ENCODE measurements at regions not wholly inside any gene's neighbourhood (a gene's known extent, or its start where the extent isn't known, plus 50 kb on each side); places are given as distances from the start of the nearest gene placed in this dataset.
A peak's percentile ranks its signal among the peaks of the same experiment; 100 is the strongest.

- no peaks in the 10 kb centered on the region for H3K36me3 ChIP-seq (ENCODE audit: insufficient read depth, low read length)
- peaks cover 74% of the 10 kb centered on the region for H3K27me3 ChIP-seq (ENCODE audit: control insufficient read depth, insufficient read depth, low read length)
- no peaks in the 10 kb centered on the region for H3K4me1 ChIP-seq (ENCODE audit: control insufficient read depth, insufficient read depth, low read length)
- no peak overlapping the region for H3K4me3 ChIP-seq (ENCODE audit: low read length)
- no peaks in the 10 kb centered on the region for H3K9me3 ChIP-seq (replicated peaks; ENCODE audit: low read length)
- H3K4me2 ChIP-seq (ENCODE audit: low read length) = no peak overlapping the region
- no peak overlapping the region for H3K9ac ChIP-seq (ENCODE audit: low read depth, low read length)
Measured at GRCh38 chr1:38787041-38787440, 72.5 kb downstream of the RRAGC start.

DNA sequence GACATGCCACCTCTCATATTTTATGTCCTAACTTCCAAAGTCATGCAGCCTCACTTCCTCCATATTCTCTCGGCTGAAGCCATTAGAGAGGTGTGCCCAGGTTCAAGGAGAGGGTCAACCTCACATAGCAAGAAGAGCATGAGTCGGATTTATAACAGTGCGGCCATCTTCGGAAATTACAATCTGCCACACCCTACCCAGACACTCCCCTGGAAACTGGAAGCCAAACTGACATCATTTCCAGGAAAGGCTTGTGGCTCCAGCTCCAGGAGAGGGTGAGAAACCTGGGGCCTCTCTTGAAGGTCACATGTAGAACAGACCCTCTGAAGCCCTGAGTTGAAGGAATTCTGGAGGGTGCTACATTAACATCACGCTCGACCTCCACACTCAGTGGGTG lies 73.5 kb downstream of the RRAGC start:
- no peaks in the 10 kb centered on the region for H3K4me1 ChIP-seq (ENCODE audit: control insufficient read depth, insufficient read depth, low read length)
- H3K27me3 ChIP-seq (ENCODE audit: control insufficient read depth, insufficient read depth, low read length) = peaks cover 80% of the 10 kb centered on the region
- H3K4me2 ChIP-seq (ENCODE audit: low read length) = no peak overlapping the region
- no peak overlapping the region for H3K9ac ChIP-seq (ENCODE audit: low read depth, low read length)
- H3K4me3 ChIP-seq (ENCODE audit: low read length) = no peak overlapping the region
- no peaks in the 10 kb centered on the region for H3K36me3 ChIP-seq (ENCODE audit: insufficient read depth, low read length)
- no peaks in the 10 kb centered on the region for H3K9me3 ChIP-seq (replicated peaks; ENCODE audit: low read length)

DNA sequence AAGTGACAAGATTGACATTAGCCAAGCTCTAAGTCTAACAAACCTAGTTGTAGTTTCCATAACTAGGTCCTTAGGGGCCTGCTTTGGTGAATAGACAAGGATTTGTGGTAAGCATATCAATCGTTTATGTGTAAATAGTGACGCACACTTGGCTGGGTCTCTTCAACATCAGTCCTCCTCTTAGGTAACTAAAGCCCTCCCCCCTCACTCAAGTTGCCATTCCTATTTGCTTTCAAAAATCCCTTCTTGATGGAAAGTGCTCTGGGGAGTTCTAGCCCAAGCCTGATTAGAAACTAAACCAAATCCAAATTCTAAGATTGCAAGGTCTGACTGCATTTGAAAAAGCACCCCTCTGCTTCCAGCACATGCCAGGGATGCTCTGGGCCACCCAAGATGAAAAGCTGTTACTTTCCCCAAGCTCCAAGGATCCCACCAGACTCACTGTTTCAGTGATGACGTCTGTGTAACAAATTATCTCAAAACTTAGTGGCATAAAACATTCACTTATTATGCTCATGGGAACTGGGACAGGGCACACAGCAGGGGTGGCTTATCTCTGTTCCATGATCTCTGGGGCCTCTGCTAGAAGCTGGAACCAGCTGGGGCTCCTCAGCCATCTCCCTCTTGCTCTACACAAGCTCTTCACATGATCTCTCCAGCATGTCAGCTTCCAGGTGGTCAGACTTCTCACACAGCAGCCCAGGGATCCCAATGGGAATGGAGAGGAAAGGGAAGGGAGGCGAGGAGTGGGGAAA lies 74.1 kb downstream of the RRAGC start:
- H3K36me3 ChIP-seq (ENCODE audit: insufficient read depth, low read length) = no peaks in the 10 kb centered on the region
- H3K27me3 ChIP-seq (ENCODE audit: control insufficient read depth, insufficient read depth, low read length) = peaks cover 75% of the 10 kb centered on the region
- H3K9me3 ChIP-seq (replicated peaks; ENCODE audit: low read length) = no peaks in the 10 kb centered on the region
- no peak overlapping the region for H3K9ac ChIP-seq (ENCODE audit: low read depth, low read length)
- no peaks in the 10 kb centered on the region for H3K4me1 ChIP-seq (ENCODE audit: control insufficient read depth, insufficient read depth, low read length)
- no peak overlapping the region for H3K4me2 ChIP-seq (ENCODE audit: low read length)
- H3K4me3 ChIP-seq (ENCODE audit: low read length) = no peak overlapping the region

DNA sequence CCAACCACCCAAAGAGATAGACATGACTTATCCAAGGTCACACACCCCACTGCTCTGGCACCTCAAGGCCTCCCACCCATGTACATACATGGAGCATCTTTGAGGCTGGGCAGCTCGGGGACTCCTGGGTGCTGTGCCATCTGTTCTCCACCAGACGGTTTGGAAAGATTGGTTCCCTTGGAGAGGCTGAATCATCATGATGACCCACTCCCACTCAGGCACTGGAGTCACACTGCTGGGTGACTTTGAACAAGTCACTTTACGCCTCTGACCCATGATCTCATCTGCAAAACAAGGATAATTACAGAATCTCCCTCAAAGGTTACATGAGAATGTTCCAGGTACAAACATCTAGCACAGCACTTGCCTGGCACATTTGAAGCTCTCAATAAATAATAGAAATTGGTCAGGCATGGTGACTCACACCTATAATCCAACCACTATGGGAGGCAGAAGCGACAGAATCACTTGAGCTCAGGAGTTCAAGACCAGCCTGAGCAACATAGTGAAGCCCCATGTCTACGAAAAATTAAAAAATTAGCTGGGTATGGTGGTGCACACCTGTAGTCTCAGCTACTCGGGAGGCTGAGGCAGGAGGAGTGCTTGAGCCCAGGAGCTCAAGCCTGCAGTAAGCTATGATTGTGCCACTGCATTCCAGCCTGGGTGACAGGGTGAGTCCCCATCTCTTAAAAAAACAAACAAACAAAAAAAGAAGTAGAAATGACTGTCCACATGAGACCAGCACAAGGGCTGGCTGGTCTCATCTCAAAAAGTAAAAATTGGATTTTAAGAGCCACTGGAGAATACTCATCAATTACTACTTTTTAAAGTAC lies 74.9 kb downstream of the RRAGC start:
- H3K4me1 ChIP-seq (ENCODE audit: control insufficient read depth, insufficient read depth, low read length) = no peaks in the 10 kb centered on the region
- no peaks in the 10 kb centered on the region for H3K36me3 ChIP-seq (ENCODE audit: insufficient read depth, low read length)
- H3K4me2 ChIP-seq (ENCODE audit: low read length) = no peak overlapping the region
- H3K4me3 ChIP-seq (ENCODE audit: low read length) = no peak overlapping the region
- no peaks in the 10 kb centered on the region for H3K9me3 ChIP-seq (replicated peaks; ENCODE audit: low read length)
- H3K27me3 ChIP-seq (ENCODE audit: control insufficient read depth, insufficient read depth, low read length) = peaks cover 69% of the 10 kb centered on the region
- no peak overlapping the region for H3K9ac ChIP-seq (ENCODE audit: low read depth, low read length)

DNA sequence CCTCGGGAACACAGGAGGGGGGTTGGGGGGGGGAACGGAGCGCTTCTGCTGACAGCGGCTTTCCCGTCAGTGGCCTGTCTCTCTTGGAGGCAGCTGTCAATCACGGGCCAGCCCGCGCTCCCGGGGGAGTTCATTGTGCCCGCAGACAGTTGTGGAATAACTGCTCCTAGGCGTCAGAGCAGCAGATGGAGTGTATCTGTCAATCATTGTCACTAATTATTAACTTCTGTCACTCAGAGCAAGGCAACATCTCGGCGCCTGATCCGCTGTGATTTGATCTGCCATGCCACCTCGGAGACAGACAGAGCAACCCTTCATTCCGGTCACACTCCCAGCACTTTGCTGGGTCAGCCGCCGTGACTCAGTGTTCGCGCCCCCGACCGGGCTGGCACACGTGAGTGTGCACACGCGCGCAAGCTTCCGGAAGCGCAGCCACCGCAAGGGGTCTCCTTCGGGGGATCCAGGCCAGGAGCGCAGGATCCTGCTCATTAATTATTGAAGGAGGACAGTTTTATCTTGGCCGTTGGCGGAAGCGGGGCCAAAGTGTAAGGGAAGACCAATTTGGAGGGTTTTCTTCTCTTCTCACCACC lies 75.8 kb downstream of the RRAGC start:
- Histone ChIP-seq H3K27me3 (ENCODE audit: control insufficient read depth, insufficient read depth, low read length) (peaks cover 59% of the 10 kb centered on the region), H3K4me2 (ENCODE audit: low read length) (peak overlapping the region; percentile 58), H3K9me3 (replicated peaks; ENCODE audit: low read length) (no peaks in the 10 kb centered on the region), H3K4me1 (ENCODE audit: control insufficient read depth, insufficient read depth, low read length) (no peaks in the 10 kb centered on the region), H3K36me3 (ENCODE audit: insufficient read depth, low read length) (no peaks in the 10 kb centered on the region), H3K4me3 (ENCODE audit: low read length) (no peak overlapping the region), H3K9ac (ENCODE audit: low read depth, low read length) (no peak overlapping the region)

DNA sequence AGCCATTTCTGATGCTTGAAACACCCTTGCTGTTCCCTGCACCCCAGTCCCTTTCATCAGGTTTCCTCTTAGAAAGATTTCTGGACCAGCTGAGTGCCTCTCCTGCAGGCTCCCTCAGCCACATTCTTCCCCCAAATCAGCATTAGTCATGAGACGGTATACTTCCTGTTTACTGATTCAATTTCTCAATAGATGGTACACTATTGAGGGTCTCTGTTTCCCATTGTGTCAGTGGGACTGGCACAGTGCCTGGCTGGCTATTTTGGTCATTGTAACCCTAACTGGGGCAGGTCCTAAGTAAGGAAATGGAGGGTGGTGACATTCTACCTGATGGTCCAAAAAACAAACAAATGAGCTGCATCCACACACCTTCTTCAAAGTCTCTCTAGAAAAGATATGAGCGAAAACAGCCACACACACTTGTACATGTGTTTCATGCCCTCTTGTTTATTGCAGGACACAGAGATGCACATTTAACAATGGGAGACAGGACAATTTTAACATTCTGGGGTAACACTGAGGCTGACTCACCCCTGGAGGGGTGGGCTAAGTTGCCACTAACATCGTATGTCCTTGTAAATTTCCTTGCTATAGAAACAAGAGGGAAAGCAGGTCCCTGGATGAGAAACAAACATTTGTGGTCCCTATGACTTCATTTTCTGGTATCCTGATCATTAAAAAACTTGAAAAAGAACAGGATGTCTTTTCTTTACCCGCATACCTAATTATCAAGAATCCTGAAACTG lies 77.5 kb downstream of the RRAGC start:
- no peaks in the 10 kb centered on the region for H3K4me1 ChIP-seq (ENCODE audit: control insufficient read depth, insufficient read depth, low read length)
- no peak overlapping the region for H3K4me2 ChIP-seq (ENCODE audit: low read length)
- H3K27me3 ChIP-seq (ENCODE audit: control insufficient read depth, insufficient read depth, low read length) = peaks cover 56% of the 10 kb centered on the region
- no peak overlapping the region for H3K9ac ChIP-seq (ENCODE audit: low read depth, low read length)
- no peaks in the 10 kb centered on the region for H3K36me3 ChIP-seq (ENCODE audit: insufficient read depth, low read length)
- no peak overlapping the region for H3K4me3 ChIP-seq (ENCODE audit: low read length)
- no peaks in the 10 kb centered on the region for H3K9me3 ChIP-seq (replicated peaks; ENCODE audit: low read length)

GRCh38 chr1:38780133-38780532 lies 79.4 kb downstream of the RRAGC start:
- H3K4me1 ChIP-seq (ENCODE audit: control insufficient read depth, insufficient read depth, low read length) = no peaks in the 10 kb centered on the region
- no peak overlapping the region for H3K4me2 ChIP-seq (ENCODE audit: low read length)
- H3K9me3 ChIP-seq (replicated peaks; ENCODE audit: low read length) = no peaks in the 10 kb centered on the region
- no peak overlapping the region for H3K9ac ChIP-seq (ENCODE audit: low read depth, low read length)
- H3K4me3 ChIP-seq (ENCODE audit: low read length) = no peak overlapping the region
- peaks cover 42% of the 10 kb centered on the region for H3K27me3 ChIP-seq (ENCODE audit: control insufficient read depth, insufficient read depth, low read length)
- no peaks in the 10 kb centered on the region for H3K36me3 ChIP-seq (ENCODE audit: insufficient read depth, low read length)

DNA sequence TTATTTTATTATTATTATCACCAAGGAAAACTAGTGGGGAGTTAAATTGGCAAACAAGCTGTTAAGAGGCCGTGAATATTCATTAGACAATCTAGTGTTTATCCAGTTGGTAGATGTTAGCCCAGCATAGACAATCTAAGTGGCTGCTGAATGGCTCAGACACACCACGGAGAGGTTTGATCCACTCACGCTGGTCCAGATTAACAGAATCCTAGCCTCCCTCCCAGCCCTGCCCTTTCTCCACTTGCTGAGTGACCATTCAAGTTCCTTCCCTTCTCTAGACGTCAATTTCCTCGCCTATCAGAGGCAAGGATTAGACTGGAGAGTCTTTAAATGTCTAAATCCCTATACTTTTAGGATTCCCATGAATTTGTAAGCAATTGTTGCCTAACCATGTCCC lies 80.1 kb downstream of the RRAGC start:
- no peak overlapping the region for H3K4me2 ChIP-seq (ENCODE audit: low read length)
- no peaks in the 10 kb centered on the region for H3K9me3 ChIP-seq (replicated peaks; ENCODE audit: low read length)
- no peak overlapping the region for H3K4me3 ChIP-seq (ENCODE audit: low read length)
- H3K36me3 ChIP-seq (ENCODE audit: insufficient read depth, low read length) = no peaks in the 10 kb centered on the region
- H3K9ac ChIP-seq (ENCODE audit: low read depth, low read length) = no peak overlapping the region
- H3K27me3 ChIP-seq (ENCODE audit: control insufficient read depth, insufficient read depth, low read length) = peaks cover 37% of the 10 kb centered on the region
- no peaks in the 10 kb centered on the region for H3K4me1 ChIP-seq (ENCODE audit: control insufficient read depth, insufficient read depth, low read length)

DNA sequence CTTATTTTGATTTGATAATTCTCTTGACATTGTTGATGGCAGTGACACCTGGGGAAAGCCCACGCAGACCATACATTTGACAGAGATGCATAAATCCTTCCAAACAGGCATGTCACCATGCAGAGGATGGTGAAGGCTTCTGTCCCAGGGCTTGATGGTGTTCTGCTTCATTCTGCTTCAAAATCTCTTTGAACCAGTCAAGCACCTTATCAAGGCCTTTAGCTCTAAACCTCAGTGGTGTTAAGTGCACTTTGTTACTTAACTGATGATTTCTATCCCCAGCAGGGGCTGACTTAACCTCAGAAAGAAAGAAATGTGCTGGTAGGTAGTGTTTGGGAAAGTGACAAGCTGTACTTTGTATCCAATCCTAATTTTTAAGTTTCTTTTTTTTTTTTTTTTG lies 81.1 kb downstream of the RRAGC start:
- H3K27me3 ChIP-seq (ENCODE audit: control insufficient read depth, insufficient read depth, low read length) = peaks cover 28% of the 10 kb centered on the region
- no peak overlapping the region for H3K9ac ChIP-seq (ENCODE audit: low read depth, low read length)
- no peaks in the 10 kb centered on the region for H3K9me3 ChIP-seq (replicated peaks; ENCODE audit: low read length)
- no peaks in the 10 kb centered on the region for H3K4me1 ChIP-seq (ENCODE audit: control insufficient read depth, insufficient read depth, low read length)
- H3K36me3 ChIP-seq (ENCODE audit: insufficient read depth, low read length) = no peaks in the 10 kb centered on the region
- H3K4me3 ChIP-seq (ENCODE audit: low read length) = no peak overlapping the region
- no peak overlapping the region for H3K4me2 ChIP-seq (ENCODE audit: low read length)

GRCh38 chr1:38778051-38778450 lies 81.5 kb downstream of the RRAGC start:
- Histone ChIP-seq H3K36me3 (ENCODE audit: insufficient read depth, low read length) (no peaks in the 10 kb centered on the region), H3K4me3 (ENCODE audit: low read length) (no peak overlapping the region), H3K9ac (ENCODE audit: low read depth, low read length) (no peak overlapping the region), H3K4me2 (ENCODE audit: low read length) (no peak overlapping the region), H3K4me1 (ENCODE audit: control insufficient read depth, insufficient read depth, low read length) (no peaks in the 10 kb centered on the region), H3K9me3 (replicated peaks; ENCODE audit: low read length) (no peaks in the 10 kb centered on the region), H3K27me3 (ENCODE audit: control insufficient read depth, insufficient read depth, low read length) (peaks cover 23% of the 10 kb centered on the region)

GRCh38 chr1:38777464-38777957 lies 82.1 kb downstream of the RRAGC start:
- H3K9me3 ChIP-seq (replicated peaks; ENCODE audit: low read length) = no peaks in the 10 kb centered on the region
- no peak overlapping the region for H3K9ac ChIP-seq (ENCODE audit: low read depth, low read length)
- no peak overlapping the region for H3K4me3 ChIP-seq (ENCODE audit: low read length)
- no peaks in the 10 kb centered on the region for H3K36me3 ChIP-seq (ENCODE audit: insufficient read depth, low read length)
- H3K4me1 ChIP-seq (ENCODE audit: control insufficient read depth, insufficient read depth, low read length) = no peaks in the 10 kb centered on the region
- H3K4me2 ChIP-seq (ENCODE audit: low read length) = no peak overlapping the region
- H3K27me3 ChIP-seq (ENCODE audit: control insufficient read depth, insufficient read depth, low read length) = peaks cover 18% of the 10 kb centered on the region
